ENCODE measurements at regions not wholly inside any gene's neighbourhood (a gene's known extent, or its start where the extent isn't known, plus 50 kb on each side); places are given as distances from the start of the nearest gene placed in this dataset.

- intact Hi-C loops (cut with micrococcal nuclease; ENCODE audit: unreplicated experiment), result loop anchor here (5.0 to 10.0 kb wide), 2 partner anchors 93 to 465 kb away; no protein-coding TSS in a partner anchor
- CTCF ChIA-PET, result interaction anchor here (0.6 to 4.7 kb wide), 4 partner anchors 10 to 722 kb away, joined by 3 to 34 read pairs (median 4); no protein-coding TSS in a partner anchor
- H3K9me3 Mint-ChIP-seq (ENCODE audit: low read depth, unreplicated experiment), result no peaks in the 10 kb centered on the region
- H3K4me1 Mint-ChIP-seq (ENCODE audit: low read depth, unreplicated experiment), result peaks cover 9% of the 10 kb centered on the region
- TF ChIP-seq, protein P1, sequence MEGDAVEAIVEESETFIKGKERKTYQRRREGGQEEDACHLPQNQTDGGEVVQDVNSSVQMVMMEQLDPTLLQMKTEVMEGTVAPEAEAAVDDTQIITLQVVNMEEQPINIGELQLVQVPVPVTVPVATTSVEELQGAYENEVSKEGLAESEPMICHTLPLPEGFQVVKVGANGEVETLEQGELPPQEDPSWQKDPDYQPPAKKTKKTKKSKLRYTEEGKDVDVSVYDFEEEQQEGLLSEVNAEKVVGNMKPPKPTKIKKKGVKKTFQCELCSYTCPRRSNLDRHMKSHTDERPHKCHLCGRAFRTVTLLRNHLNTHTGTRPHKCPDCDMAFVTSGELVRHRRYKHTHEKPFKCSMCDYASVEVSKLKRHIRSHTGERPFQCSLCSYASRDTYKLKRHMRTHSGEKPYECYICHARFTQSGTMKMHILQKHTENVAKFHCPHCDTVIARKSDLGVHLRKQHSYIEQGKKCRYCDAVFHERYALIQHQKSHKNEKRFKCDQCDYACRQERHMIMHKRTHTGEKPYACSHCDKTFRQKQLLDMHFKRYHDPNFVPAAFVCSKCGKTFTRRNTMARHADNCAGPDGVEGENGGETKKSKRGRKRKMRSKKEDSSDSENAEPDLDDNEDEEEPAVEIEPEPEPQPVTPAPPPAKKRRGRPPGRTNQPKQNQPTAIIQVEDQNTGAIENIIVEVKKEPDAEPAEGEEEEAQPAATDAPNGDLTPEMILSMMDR (IDR thresholded peaks at IDR 0.05; ENCODE audit: unreplicated experiment), result no peak
- no TSS peak for BruUV-seq (replicated peaks)
- no peaks in the 10 kb centered on the region for H3K27me3 Mint-ChIP-seq (ENCODE audit: unreplicated experiment)
- no peak overlapping the region for H3K4me3 Mint-ChIP-seq (ENCODE audit: low read depth, unreplicated experiment)
- H3K36me3 Mint-ChIP-seq (ENCODE audit: insufficient read depth, unreplicated experiment), result no peaks in the 10 kb centered on the region
- DNase-seq, result no peak
- no peak overlapping the region for H3K27ac Mint-ChIP-seq (ENCODE audit: unreplicated experiment)
These were observed 95.6 kb upstream of the NOL4 start for GRCh38 chr18:34320267-34320666.

DNA sequence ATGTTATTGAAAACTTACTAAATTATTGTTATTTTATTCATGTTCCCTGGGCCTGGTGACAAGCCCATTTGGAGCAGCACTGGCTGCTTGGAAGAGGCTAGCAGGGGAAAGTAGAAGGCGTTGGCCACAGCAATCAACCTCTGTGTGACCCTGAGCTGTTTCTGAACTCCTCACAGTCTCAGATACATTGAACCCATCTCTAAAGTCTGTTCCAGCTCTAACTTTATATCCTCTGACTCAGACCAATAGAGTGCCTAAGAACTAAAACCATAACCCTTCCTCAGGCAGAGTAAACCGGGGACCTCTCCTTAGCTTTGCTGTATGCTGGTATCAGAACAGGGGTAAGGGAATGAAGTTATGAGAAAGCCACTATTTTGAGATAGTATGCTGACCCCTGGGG is 96.4 kb upstream of the NOL4 start:
- intact Hi-C loops (cut with micrococcal nuclease; ENCODE audit: unreplicated experiment), result loop anchor here (5.0 to 10.0 kb wide), 2 partner anchors 94 to 464 kb away; no protein-coding TSS in a partner anchor
- no peak for DNase-seq
- H3K27me3 Mint-ChIP-seq (ENCODE audit: unreplicated experiment), result no peaks in the 10 kb centered on the region
- CTCF ChIA-PET, result interaction anchor here (1.2 to 4.7 kb wide), 2 partner anchors 12 to 198 kb away, joined by 3 to 34 read pairs; no protein-coding TSS in a partner anchor
- no peak overlapping the region for H3K27ac Mint-ChIP-seq (ENCODE audit: unreplicated experiment)
- peaks cover 9% of the 10 kb centered on the region for H3K4me1 Mint-ChIP-seq (ENCODE audit: low read depth, unreplicated experiment)
- no peaks in the 10 kb centered on the region for H3K36me3 Mint-ChIP-seq (ENCODE audit: insufficient read depth, unreplicated experiment)
- H3K9me3 Mint-ChIP-seq (ENCODE audit: low read depth, unreplicated experiment), result no peaks in the 10 kb centered on the region
- TF ChIP-seq, protein P1 (IDR thresholded peaks at IDR 0.05; ENCODE audit: unreplicated experiment), result no peak
- H3K4me3 Mint-ChIP-seq (ENCODE audit: low read depth, unreplicated experiment), result no peak overlapping the region
- BruUV-seq (replicated peaks), result no TSS peak

GRCh38 chr18:34322365-34323289 is 97.9 kb upstream of the NOL4 start:
- H3K27me3 Mint-ChIP-seq (ENCODE audit: unreplicated experiment), result no peaks in the 10 kb centered on the region
- H3K4me3 Mint-ChIP-seq (ENCODE audit: low read depth, unreplicated experiment), result peak overlapping the region; percentile 60
- H3K9me3 Mint-ChIP-seq (ENCODE audit: low read depth, unreplicated experiment), result no peaks in the 10 kb centered on the region
- intact Hi-C loops (cut with micrococcal nuclease; ENCODE audit: unreplicated experiment), result loop anchor here (1.0 to 10.0 kb wide), 5 partner anchors 95 to 571 kb away; no protein-coding TSS in a partner anchor
- H3K4me1 Mint-ChIP-seq (ENCODE audit: low read depth, unreplicated experiment), result peaks cover 9% of the 10 kb centered on the region
- no peaks in the 10 kb centered on the region for H3K36me3 Mint-ChIP-seq (ENCODE audit: insufficient read depth, unreplicated experiment)
- no TSS peak for BruUV-seq (replicated peaks)
- H3K27ac Mint-ChIP-seq (ENCODE audit: unreplicated experiment), result peak overlapping the region; percentile 82
- DNase-seq, result peak; percentile 62
- TF ChIP-seq, protein P1 (IDR thresholded peaks at IDR 0.05; ENCODE audit: unreplicated experiment), result peak; percentile 87
- CTCF ChIA-PET, result interaction anchor here (1.0 to 4.7 kb wide), 2 partner anchors 22 to 200 kb away, joined by 3 to 34 read pairs; no protein-coding TSS in a partner anchor

GRCh38 chr18:34329840-34330239 is 105.1 kb upstream of the NOL4 start:
- intact Hi-C loops (cut with micrococcal nuclease; ENCODE audit: unreplicated experiment), result loop anchor here (10.0 kb wide), 1 partner anchor 455 kb away; no protein-coding TSS in a partner anchor
- Mint-ChIP-seq H3K27me3 (ENCODE audit: unreplicated experiment) (no peaks in the 10 kb centered on the region), H3K27ac (ENCODE audit: unreplicated experiment) (no peak overlapping the region), H3K4me1 (ENCODE audit: low read depth, unreplicated experiment) (no peaks in the 10 kb centered on the region), H3K36me3 (ENCODE audit: insufficient read depth, unreplicated experiment) (no peaks in the 10 kb centered on the region), H3K9me3 (ENCODE audit: low read depth, unreplicated experiment) (peaks cover 4% of the 10 kb centered on the region), H3K4me3 (ENCODE audit: low read depth, unreplicated experiment) (no peak overlapping the region)
- TF ChIP-seq, protein P1 (IDR thresholded peaks at IDR 0.05; ENCODE audit: unreplicated experiment), result no peak
- CTCF ChIA-PET, result no interaction called here
- BruUV-seq (replicated peaks), result no TSS peak
- DNase-seq, result no peak
